HepG2 (cell line): ENCODE measurements at regions not wholly inside any gene's neighbourhood (a gene's known extent, or its start where the extent isn't known, plus 50 kb on each side); places are given as distances from the start of the nearest gene placed in this dataset.

Experiments
- ATAC-seq: fragments of 200-7000 bp; cut with Tn5 transposase; 3 replicates; pipeline ENCODE4 v1.9.1; 2020; ENCODE audit warnings: mild to moderate bottlenecking, moderate library complexity
- BruUV-seq: library from RNA; stranded (reverse); fragments of 400-500 nt; replicated peaks from 2 replicates; lab custom pipeline; 2021; lab: Mats Ljungman, UMichigan
- CTCF ChIA-PET: fragments of 300-600 bp; formaldehyde crosslinking; extraction: SDS; loops from one replicate; lab custom pipeline; 2021; ENCODE audit warnings: low total read pairs, inconsistent platforms, low intra/inter-chr PET ratio; lab: Yijun Ruan, JAX
- POLR2A ChIA-PET: fragments of 350-600 bp; sonication (Branson Sonifier 250); formaldehyde crosslinking; loops from one replicate; lab custom pipeline; 2020; ENCODE audit warnings: antibody characterized with exemption, inconsistent platforms; lab: Yijun Ruan, JAX
- DNase-seq: peaks from one replicate; pipeline ENCODE4 v3.0.0-alpha.2; 2015; ENCODE audit warnings: low spot score
- FAIRE-seq: peaks from 3 replicates; lab custom pipeline; 2011; peaks lifted over from hg19 to GRCh38; lab: Jason Lieb, UNC
- H2AFZ ChIP-seq: one replicate; pipeline ENCODE4 v1.6.1; 2011; ENCODE audit warnings: low read length, inconsistent platforms
- H3K27ac ChIP-seq: fragments of 300-600 bp; 3 replicates; pipeline ENCODE4 v1.8.0; 2011; ENCODE audit warnings: mixed run types, mild to moderate bottlenecking, mixed read lengths, low read length, inconsistent platforms; ENCODE audit not compliant: insufficient read depth; ENCODE audit errors: extremely low read length
- H3K27me3 ChIP-seq, 2 experiments: fragments of 200-600 bp in 1 of 2; 2 replicates in 1 of 2; 3 replicates in 1 of 2; pipeline versions ENCODE4 v1.6.0 to v1.8.0; 2011; ENCODE audit warnings: low read length in 2 of 2, mild to moderate bottlenecking in 2 of 2, moderate library complexity in 2 of 2, inconsistent platforms in 1 of 2; ENCODE audit not compliant: insufficient read depth in 2 of 2, control insufficient read depth in 1 of 2
- H3K36me3 ChIP-seq, 2 experiments: fragments of 200-600 bp in 1 of 2; replicated peaks in 1 of 2; 2 replicates in 1 of 2; 3 replicates in 1 of 2; pipeline versions ENCODE4 v1.5.1 to v1.8.0; 2011; ENCODE audit warnings: low read length in 2 of 2, inconsistent platforms in 1 of 2; ENCODE audit not compliant: insufficient read depth in 2 of 2, control insufficient read depth in 1 of 2
- H3K4me1 ChIP-seq: 2 replicates; pipeline ENCODE4 v1.5.1; 2012; ENCODE audit warnings: low read length, inconsistent platforms; ENCODE audit not compliant: insufficient read depth
- H3K4me2 ChIP-seq: 2 replicates; pipeline ENCODE4 v1.6.0; 2011; ENCODE audit warnings: low read depth, low read length, inconsistent platforms
- H3K4me3 ChIP-seq, 3 experiments: fragments of 200-600 bp in 1 of 3; sonication (generic), shearing (Covaris generic) in 1 of 3; replicated peaks in 1 of 3; 2 replicates each; pipeline ENCODE4 v1.5.1; 2011 to 2016; ENCODE audit warnings: low read length in 3 of 3, inconsistent platforms in 2 of 3, low read depth in 2 of 3, mild to moderate bottlenecking in 2 of 3, control low read depth in 1 of 3, mixed read lengths in 1 of 3; ENCODE audit not compliant: insufficient read depth in 1 of 3
- H3K79me2 ChIP-seq: one replicate; pipeline ENCODE4 v1.6.1; 2011; ENCODE audit warnings: low read length, inconsistent platforms; ENCODE audit not compliant: insufficient read depth
- H3K9ac ChIP-seq: 2 replicates; pipeline ENCODE4 v1.6.0; 2011; ENCODE audit warnings: mild to moderate bottlenecking, low read depth, low read length, inconsistent platforms; ENCODE audit not compliant: insufficient read depth
- H3K9me3 ChIP-seq: 2 replicates; pipeline ENCODE4 v1.5.1; 2012; ENCODE audit warnings: mild to moderate bottlenecking, low read length
- H4K20me1 ChIP-seq: 2 replicates; pipeline ENCODE4 v1.6.0; 2011; ENCODE audit warnings: inconsistent platforms, mild to moderate bottlenecking, low read length, moderate library complexity; ENCODE audit not compliant: insufficient read depth
- ASH2L ChIP-seq: fragments of 300-600, 200-600 bp; sonication (generic); IDR thresholded peaks from 2 replicates; pipeline ENCODE4 v1.7.0; 2017; ENCODE audit warnings: low read depth, mild to moderate bottlenecking, moderate library complexity, mixed read lengths, low read length; ENCODE audit not compliant: insufficient read length
- BRCA1 ChIP-seq: sonication (generic); formaldehyde crosslinking; IDR thresholded peaks from 2 replicates; pipeline ENCODE4 v1.4.0; 2020; ENCODE audit warnings: missing genetic modification reagents
- HINFP ChIP-seq: sonication (generic); formaldehyde crosslinking; IDR thresholded peaks from 2 replicates; pipeline ENCODE4 v1.4.0; 2020; ENCODE audit warnings: low read depth, mild to moderate bottlenecking, missing genetic modification reagents
- KLF16 ChIP-seq, 2 experiments: sonication (generic) in 1 of 2; formaldehyde crosslinking in 1 of 2; IDR thresholded peaks; 2 replicates each; pipeline versions ENCODE4 v1.6.1 to v1.8.0; 2016 to 2023; ENCODE audit warnings: missing genetic modification reagents in 2 of 2, missing compliant biosample characterization in 1 of 2
- KMT2B ChIP-seq: IDR thresholded peaks from 2 replicates; pipeline ENCODE4 v1.6.1; 2016; ENCODE audit warnings: missing genetic modification reagents, missing compliant biosample characterization
- LRRFIP1 ChIP-seq: sonication (generic); formaldehyde crosslinking; conservative IDR thresholded peaks from 2 replicates; pipeline ENCODE4 v1.4.0; 2020; ENCODE audit warnings: missing genetic modification reagents
- NFRKB ChIP-seq: fragments of 450-650 bp; IDR thresholded peaks from 2 replicates; pipeline ENCODE4 v1.6.1; 2017
- PCBP2 ChIP-seq: fragments of 200-400 bp; formaldehyde crosslinking; optimal IDR thresholded peaks from 2 replicates; pipeline ENCODE3; 2018; ENCODE audit warnings: low read length, low read depth; ENCODE audit not compliant: poor library complexity, severe bottlenecking
- YY1 ChIP-seq: IDR thresholded peaks from 2 replicates; pipeline ENCODE4 v1.6.1; 2011; ENCODE audit warnings: low read length, low read depth, moderate library complexity, mild to moderate bottlenecking; ENCODE audit not compliant: insufficient read depth, insufficient replicate concordance
- ZIK1 ChIP-seq: sonication (generic); formaldehyde crosslinking; IDR thresholded peaks from 2 replicates; pipeline ENCODE4 v1.5.0; 2020; ENCODE audit warnings: mild to moderate bottlenecking, low read depth, missing genetic modification reagents, borderline replicate concordance
- ZNF460 ChIP-seq: sonication (generic); formaldehyde crosslinking; IDR thresholded peaks from 2 replicates; pipeline ENCODE4 v1.5.1; 2020; ENCODE audit warnings: missing genetic modification reagents, mild to moderate bottlenecking, borderline replicate concordance
- WGBS: methylation state at CpG from one replicate; pipeline ENCODE4 v1.1.6; 2017; ENCODE audit warnings: low lambda C conversion rate; 5-methylcytosine and 5-hydroxymethylcytosine counted together
- in situ Hi-C: cut with HindIII; loops from 2 replicates; pipeline ENCODE4 v1.10.0; 2017; ENCODE audit warnings: low pct_unique_long_range_greater_than_20kb; ENCODE audit not compliant: extremely low pct_ligation_motif_present
- intact Hi-C: fragments of 100-400 bp; cut with micrococcal nuclease; formaldehyde crosslinking; loops from one replicate; pipeline ENCODE4 v1.10.0; 2022; ENCODE audit not compliant: unreplicated experiment

GRCh38 chr16:79664407-79664806 is 63.9 kb upstream of the MAF start:
- Histone ChIP-seq H3K4me3 (no peak overlapping the region), H4K20me1 (no peaks in the 10 kb centered on the region), H3K4me1 (no peaks in the 10 kb centered on the region), H3K27ac (no peak overlapping the region), H3K9me3 (peaks cover 65% of the 10 kb centered on the region), H3K36me3 (no peaks in the 10 kb centered on the region), H3K9ac (no peak overlapping the region), H3K27me3 (no peaks in the 10 kb centered on the region)
- no CpG with 5 or more reads among the region's 1 CpG for WGBS
- intact Hi-C loops = no loop called here
- ATAC-seq (no peak), FAIRE-seq (no peak), DNase-seq (no peak)
- in situ Hi-C loops = no loop called here
- POLR2A ChIA-PET = no interaction called here
- BruUV-seq = no TSS peak
- TF ChIP-seq LRRFIP1 (CRISPR knock-in tag) = no peak
- no peak for TF ChIP-seq KMT2B
- TF ChIP-seq NFRKB = no peak
- TF ChIP-seq HINFP (CRISPR knock-in tag) = no peak
- no peak for TF ChIP-seq ZNF460
- TF ChIP-seq KLF16 (CRISPR knock-in tag; IDR thresholded peaks at IDR 0.05) = no peak
- no peak for TF ChIP-seq PCBP2
- no peak for TF ChIP-seq BRCA1
- TF ChIP-seq ASH2L = no peak
- TF ChIP-seq ZIK1 = no peak
- TF ChIP-seq YY1 = no peak
- TF ChIP-seq, all 625 proteins: peak for 0
- Histone ChIP-seq H3K79me2 (no peaks in the 10 kb centered on the region), H3K4me2 (no peak overlapping the region), H2AFZ (no peak overlapping the region)
- CTCF ChIA-PET = no interaction called here
